HG02623 (cell line): ENCODE measurements at regions not wholly inside any gene's neighbourhood (a gene's known extent, or its start where the extent isn't known, plus 50 kb on each side); places are given as distances from the start of the nearest gene placed in this dataset.
"Not testable (repeated sequence)": the region's sequence is repeated elsewhere in the genome, so short reads cannot be mapped to it uniquely, and the experiment has no call there.

Source experiments
- ATAC-seq: cut with Tn5 transposase; IDR thresholded peaks from one replicate; pipeline ENCODE4 v1.9.1; 2021; ENCODE audit warnings: moderate library complexity; ENCODE audit not compliant: unreplicated experiment

GRCh38 chr2:114018464-114018863 lies 128.6 kb downstream of the ACTR3 start:
- not testable (repeated sequence) for ATAC-seq

GRCh38 chr2:114020668-114021067 lies 130.8 kb downstream of the ACTR3 start:
- ATAC-seq, result no peak

GRCh38 chr2:114022360-114023085 lies 132.6 kb downstream of the ACTR3 start:
- ATAC-seq, result no peak

- ATAC-seq, result no peak
Observed at GRCh38 chr2:114024326-114024725, 134.4 kb downstream of the ACTR3 start.

- no peak for ATAC-seq
Observed at GRCh38 chr2:114025030-114025429, 135.1 kb downstream of the ACTR3 start.

- no peak for ATAC-seq
Observed at GRCh38 chr2:114027437-114027836, 137.5 kb downstream of the ACTR3 start.

GRCh38 chr2:114031605-114032505 lies 142.0 kb downstream of the ACTR3 start:
- ATAC-seq, result no peak

- no peak for ATAC-seq
Observed at GRCh38 chr2:114032705-114033104, 142.8 kb downstream of the ACTR3 start.

GRCh38 chr2:114034742-114035141 lies 144.9 kb downstream of the ACTR3 start:
- ATAC-seq, result no peak

GRCh38 chr2:114038710-114039109 lies 148.8 kb downstream of the ACTR3 start:
- no peak for ATAC-seq

- ATAC-seq, result no peak
Observed at GRCh38 chr2:114039677-114040076, 149.8 kb downstream of the ACTR3 start.

GRCh38 chr2:114040826-114041225 lies 150.9 kb downstream of the ACTR3 start:
- ATAC-seq, result no peak

GRCh38 chr2:114044985-114045384 lies 155.1 kb downstream of the ACTR3 start:
- ATAC-seq, result no peak

GRCh38 chr2:114046373-114046772 lies 156.5 kb downstream of the ACTR3 start:
- ATAC-seq, result no peak

GRCh38 chr2:114046866-114047435 lies 157.1 kb downstream of the ACTR3 start:
- ATAC-seq, result no peak

GRCh38 chr2:114049280-114049679 lies 159.4 kb downstream of the ACTR3 start:
- no peak for ATAC-seq

GRCh38 chr2:114049826-114050225 lies 159.9 kb downstream of the ACTR3 start:
- ATAC-seq, result no peak

GRCh38 chr2:114056294-114057143 lies 166.6 kb downstream of the ACTR3 start:
- ATAC-seq, result peak; percentile 84

GRCh38 chr2:114057638-114058037 lies 167.7 kb downstream of the ACTR3 start:
- no peak for ATAC-seq

- no peak for ATAC-seq
Observed at GRCh38 chr2:114061566-114062098, 171.7 kb downstream of the ACTR3 start.

- no peak for ATAC-seq
Observed at GRCh38 chr2:114063346-114063745, 173.5 kb downstream of the ACTR3 start.
